ENCODE measurements at regions not wholly inside any gene's neighbourhood (a gene's known extent, or its start where the extent isn't known, plus 50 kb on each side); places are given as distances from the start of the nearest gene placed in this dataset.

- Histone ChIP-seq H3K9me3 (replicated peaks; ENCODE audit: control insufficient read depth, insufficient read depth, low read depth, low read length) (no peaks in the 10 kb centered on the region), H4K20me1 (replicated peaks; ENCODE audit: control insufficient read depth, insufficient read depth, low read length) (no peaks in the 10 kb centered on the region), H3K79me2 (ENCODE audit: control insufficient read depth, insufficient read depth, low read length) (no peaks in the 10 kb centered on the region), H3K27ac (ENCODE audit: extremely low read depth, low read depth, low read length) (no peak overlapping the region), H3K4me2 (ENCODE audit: insufficient read depth, low read length) (no peak overlapping the region), H2AFZ (ENCODE audit: low read depth, low read length) (no peak overlapping the region), H3K9me1 (ENCODE audit: control insufficient read depth, insufficient read depth, low read length) (no peaks in the 10 kb centered on the region), H3K9ac (ENCODE audit: insufficient read depth in 1 of 2, low read depth in 2 of 2, low read length in 2 of 2) (no peak overlapping the region), H3K27me3 (ENCODE audit: control insufficient read depth in 2 of 2, insufficient read depth in 2 of 2, low read length in 2 of 2) (peaks cover 0 to 9% of the 10 kb centered on the region in 2 experiments; a peak in 3 of 5 replicates), H3K36me3 (ENCODE audit: control insufficient read depth, insufficient read depth, low read length) (no peaks in the 10 kb centered on the region), H3K4me3 (no peak overlapping the region), H3K4me1 (replicated peaks in 1 of 2; ENCODE audit: control insufficient read depth in 2 of 2, insufficient read depth in 2 of 2, low read length in 2 of 2) (peaks cover 0 to 5% of the 10 kb centered on the region in 2 experiments; a peak in 2 of 5 replicates)
- 5% methylated on average over 1 of the region's 1 CpG for WGBS (ENCODE audit: insufficient coverage, low coverage, missing lambda C conversion rate)
- ChIA-PET POLR2A (no interaction called here), CTCF (ENCODE audit: low intra/inter-chr PET ratio) (no interaction called here)
- DNase-seq (ENCODE audit: extremely low read depth in 1 of 4, low spot score in 3 of 4) (no peak), FAIRE-seq (no peak), ATAC-seq (no peak)
- TF ChIP-seq RNF2 (IDR thresholded peaks at IDR 0.05) = no peak
- TF ChIP-seq KDM4B (IDR thresholded peaks at IDR 0.05; ENCODE audit: borderline replicate concordance in 2 of 2, low read depth in 1 of 2) = no peak
- no peak for TF ChIP-seq NCOR1 (IDR thresholded peaks at IDR 0.05)
- TF ChIP-seq BCLAF1 (IDR thresholded peaks at IDR 0.05; ENCODE audit: borderline replicate concordance in 1 of 2, control insufficient read depth in 1 of 2, low read depth in 2 of 2, low read length in 1 of 2) = no peak
- TF ChIP-seq ZNF583 (CRISPR knock-in tag; IDR thresholded peaks at IDR 0.05) = no peak
- TF ChIP-seq CREM (IDR thresholded peaks at IDR 0.05; ENCODE audit: low read depth) = no peak
- TF ChIP-seq, protein P1, sequence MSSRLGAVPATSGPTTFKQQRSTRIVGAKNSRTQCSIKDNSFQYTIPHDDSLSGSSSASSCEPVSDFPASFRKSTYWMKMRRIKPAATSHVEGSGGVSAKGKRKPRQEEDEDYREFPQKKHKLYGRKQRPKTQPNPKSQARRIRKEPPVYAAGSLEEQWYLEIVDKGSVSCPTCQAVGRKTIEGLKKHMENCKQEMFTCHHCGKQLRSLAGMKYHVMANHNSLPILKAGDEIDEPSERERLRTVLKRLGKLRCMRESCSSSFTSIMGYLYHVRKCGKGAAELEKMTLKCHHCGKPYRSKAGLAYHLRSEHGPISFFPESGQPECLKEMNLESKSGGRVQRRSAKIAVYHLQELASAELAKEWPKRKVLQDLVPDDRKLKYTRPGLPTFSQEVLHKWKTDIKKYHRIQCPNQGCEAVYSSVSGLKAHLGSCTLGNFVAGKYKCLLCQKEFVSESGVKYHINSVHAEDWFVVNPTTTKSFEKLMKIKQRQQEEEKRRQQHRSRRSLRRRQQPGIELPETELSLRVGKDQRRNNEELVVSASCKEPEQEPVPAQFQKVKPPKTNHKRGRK (tag; IDR thresholded peaks at IDR 0.05) = no peak
- no peak for TF ChIP-seq ZNF316 (IDR thresholded peaks at IDR 0.05)
- TF ChIP-seq ZNF263 (CRISPR knock-in tag; IDR thresholded peaks at IDR 0.05; ENCODE audit: borderline replicate concordance) = no peak
- no peak for TF ChIP-seq SNRNP70 (optimal IDR thresholded peaks at IDR 0.05; ENCODE audit: low read depth, low read length)
- TF ChIP-seq, protein P2, sequence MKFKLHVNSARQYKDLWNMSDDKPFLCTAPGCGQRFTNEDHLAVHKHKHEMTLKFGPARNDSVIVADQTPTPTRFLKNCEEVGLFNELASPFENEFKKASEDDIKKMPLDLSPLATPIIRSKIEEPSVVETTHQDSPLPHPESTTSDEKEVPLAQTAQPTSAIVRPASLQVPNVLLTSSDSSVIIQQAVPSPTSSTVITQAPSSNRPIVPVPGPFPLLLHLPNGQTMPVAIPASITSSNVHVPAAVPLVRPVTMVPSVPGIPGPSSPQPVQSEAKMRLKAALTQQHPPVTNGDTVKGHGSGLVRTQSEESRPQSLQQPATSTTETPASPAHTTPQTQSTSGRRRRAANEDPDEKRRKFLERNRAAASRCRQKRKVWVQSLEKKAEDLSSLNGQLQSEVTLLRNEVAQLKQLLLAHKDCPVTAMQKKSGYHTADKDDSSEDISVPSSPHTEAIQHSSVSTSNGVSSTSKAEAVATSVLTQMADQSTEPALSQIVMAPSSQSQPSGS (CRISPR knock-in tag; IDR thresholded peaks at IDR 0.05) = no peak
- TF ChIP-seq ZBTB43 (CRISPR knock-in tag; IDR thresholded peaks at IDR 0.05) = no peak
- intact Hi-C loops (cut with micrococcal nuclease) = no loop called here
- no TSS peak for BruUV-seq (replicated peaks)
- in situ Hi-C loops (cut with MboI) = no loop called here
Observed at GRCh38 chr7:91462316-91462715, 198.1 kb downstream of the FZD1 start.
